Middle frontal gyrus (tissue), 1 donor: ENCODE measurements at regions not wholly inside any gene's neighbourhood (a gene's known extent, or its start where the extent isn't known, plus 50 kb on each side); places are given as distances from the start of the nearest gene placed in this dataset.
"Not testable (repeated sequence)": the region's sequence is repeated elsewhere in the genome, so short reads cannot be mapped to it uniquely, and the experiment has no call there.

Source experiments
- DNase-seq: peaks from one replicate; pipeline ENCODE4 v3.0.0-alpha.2; 2015; ENCODE audit warnings: low spot score; ENCODE audit errors: extremely low spot score

DNA sequence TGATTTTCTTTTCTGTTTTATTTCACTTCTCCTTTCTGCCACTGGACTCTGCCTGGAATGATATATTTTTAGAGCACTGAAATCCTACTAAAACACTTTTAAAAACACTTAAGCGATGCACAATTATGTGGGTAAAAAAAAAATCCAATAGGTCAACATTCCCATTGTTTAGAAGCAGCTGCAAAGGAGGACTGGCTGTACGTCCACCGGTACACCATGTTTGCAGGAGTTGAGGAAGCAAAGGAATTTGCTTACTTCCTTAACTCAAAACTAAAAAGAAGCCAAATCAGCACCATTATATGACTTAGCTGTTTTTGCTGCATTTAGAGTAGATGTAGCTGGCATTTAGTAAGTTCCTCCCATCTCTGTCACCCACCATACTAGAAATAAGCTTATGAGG, 186.8 kb upstream of the TMTC1 start:
- no peak for DNase-seq

DNA sequence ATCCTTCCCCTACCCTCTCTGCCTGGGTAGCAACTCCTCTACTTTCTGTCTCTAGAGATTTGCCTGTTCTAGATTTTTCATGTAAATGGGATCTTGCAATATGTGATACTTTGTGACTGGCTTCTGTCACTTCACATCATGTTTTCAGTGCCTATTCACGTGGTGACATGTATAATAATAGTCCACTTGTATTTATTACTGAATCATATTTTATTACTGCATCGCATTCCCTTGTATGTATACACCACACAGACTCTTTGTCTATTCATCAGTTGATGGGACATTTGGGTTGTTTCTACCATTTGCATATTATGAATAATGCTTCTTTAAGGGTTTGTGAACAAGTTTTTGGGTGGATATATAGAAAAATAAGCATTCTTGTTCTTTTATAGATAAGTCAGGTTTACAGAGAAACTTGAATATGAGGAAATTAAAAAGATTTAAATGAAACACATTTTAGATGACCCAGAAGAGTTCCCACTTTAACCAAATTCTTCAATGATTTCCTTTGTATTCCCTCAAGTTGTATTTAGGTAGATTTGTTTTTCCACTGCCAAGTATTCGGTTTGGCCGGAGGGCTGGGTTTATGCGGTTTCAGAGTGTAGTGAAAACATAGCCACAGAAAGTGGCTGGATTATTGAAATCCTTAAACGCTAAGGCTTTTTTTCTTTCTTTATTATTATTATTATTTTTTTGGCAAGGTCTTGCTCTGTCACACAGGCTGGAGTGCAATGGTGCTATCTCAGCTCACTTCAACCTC, 178.7 kb upstream of the TMTC1 start:
- no peak for DNase-seq

DNA sequence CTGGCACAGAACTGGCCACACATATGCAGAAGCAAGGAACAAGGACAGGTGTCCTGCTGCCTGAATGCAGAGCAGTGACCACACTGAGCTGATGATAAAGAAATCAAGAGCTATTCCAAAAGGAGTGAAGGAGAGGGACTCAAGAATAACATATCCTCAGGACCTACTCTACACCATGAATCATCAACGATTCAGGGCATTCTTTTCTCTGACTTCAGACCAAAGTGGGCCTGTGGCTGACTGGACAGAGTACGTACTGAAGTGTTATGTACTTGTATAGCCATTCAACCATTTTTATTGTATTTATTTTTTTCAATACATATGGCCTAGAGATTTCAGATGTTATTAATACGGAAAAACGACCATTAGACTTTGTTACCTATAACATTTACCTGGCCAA, 177.5 kb upstream of the TMTC1 start:
- DNase-seq = no peak

DNA sequence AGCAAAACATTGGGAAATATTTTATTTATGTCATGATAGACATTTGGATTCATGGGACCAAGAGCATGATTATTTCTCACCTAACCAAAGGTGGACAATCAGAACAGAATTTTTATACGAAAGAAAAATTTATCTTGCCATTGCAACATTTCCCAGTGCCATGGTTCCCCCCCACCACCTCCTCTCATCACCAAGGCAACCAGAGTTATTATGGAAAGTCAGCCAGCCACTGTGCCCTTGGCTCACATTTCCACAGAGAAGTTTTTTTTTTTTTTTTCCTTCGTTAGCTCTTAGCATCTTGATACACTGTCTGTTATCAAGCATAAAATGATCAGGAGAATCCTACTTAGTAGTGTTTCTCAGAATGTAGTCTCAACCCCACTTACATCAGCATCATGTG, 176.4 kb upstream of the TMTC1 start:
- DNase-seq = no peak

DNA sequence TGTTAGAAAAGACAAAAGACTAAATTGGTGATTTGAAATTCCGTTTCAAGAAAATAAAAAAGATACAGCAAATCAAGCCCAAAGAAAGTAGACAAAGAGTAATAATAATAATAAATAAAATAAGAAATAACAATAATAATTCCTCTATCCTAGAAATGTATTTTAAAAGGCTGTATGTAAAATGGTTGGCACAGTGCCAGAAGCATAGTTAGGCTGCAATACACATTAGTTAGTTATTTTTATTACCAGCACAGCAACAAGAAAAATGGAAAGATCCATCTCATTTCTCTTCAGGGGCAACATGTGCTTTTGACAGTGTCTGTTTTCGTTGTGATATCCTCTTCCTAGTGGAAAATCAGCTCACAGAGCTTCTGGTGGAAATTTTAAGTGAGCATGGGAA, 174.1 kb upstream of the TMTC1 start:
- DNase-seq = no peak

DNA sequence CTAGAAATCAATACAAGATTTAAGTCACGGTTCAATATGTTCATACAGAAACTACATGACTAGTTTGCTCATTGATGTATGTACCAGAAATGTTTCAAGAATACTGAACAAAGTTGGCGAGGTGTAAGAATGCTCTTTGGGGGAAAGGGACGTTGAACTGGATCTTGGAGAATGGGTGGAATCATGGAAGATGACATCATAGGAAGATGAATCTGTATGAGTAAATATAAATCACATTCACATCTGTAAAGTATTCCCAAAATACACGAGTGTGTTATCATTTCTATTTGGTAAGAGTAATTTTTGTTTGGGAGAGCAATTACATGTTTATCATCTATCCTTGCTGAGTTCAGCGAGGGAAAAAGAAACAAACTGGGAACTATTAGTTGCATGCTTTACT, 162.2 kb upstream of the TMTC1 start:
- no peak for DNase-seq

DNA sequence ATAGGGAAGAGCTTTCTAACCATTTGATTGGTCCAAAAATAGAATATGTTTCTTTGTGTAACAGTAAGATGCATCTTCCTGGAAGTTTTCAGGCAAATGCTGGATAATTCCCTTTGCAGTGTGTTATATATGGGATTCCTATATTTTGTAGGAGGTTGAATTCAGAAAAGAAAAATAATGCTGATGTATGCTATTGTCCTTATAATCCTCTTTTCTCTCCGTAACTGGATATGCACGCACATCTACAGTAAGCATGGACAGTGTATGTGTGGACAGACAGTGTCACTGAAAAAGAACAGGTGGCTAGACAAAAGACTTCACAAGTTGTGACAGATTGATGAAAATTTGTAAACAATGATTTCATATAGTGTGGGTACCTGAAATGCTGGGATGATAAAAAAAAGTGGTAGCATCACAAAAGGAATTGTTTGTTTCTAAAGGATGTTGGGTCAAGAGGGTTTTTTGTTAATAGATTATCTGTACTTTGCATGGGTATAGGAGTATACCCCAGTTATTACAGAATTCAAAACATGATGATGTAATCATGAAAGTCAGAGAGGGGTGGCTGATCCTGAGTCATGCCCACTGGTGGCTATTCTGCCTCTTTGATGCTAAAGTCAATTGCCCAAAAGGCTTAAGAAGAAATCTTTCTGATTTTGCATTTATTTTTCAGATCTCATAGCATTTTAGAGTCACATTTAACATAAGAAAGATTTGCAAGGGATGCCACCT, 160.7 kb upstream of the TMTC1 start:
- no peak for DNase-seq

DNA sequence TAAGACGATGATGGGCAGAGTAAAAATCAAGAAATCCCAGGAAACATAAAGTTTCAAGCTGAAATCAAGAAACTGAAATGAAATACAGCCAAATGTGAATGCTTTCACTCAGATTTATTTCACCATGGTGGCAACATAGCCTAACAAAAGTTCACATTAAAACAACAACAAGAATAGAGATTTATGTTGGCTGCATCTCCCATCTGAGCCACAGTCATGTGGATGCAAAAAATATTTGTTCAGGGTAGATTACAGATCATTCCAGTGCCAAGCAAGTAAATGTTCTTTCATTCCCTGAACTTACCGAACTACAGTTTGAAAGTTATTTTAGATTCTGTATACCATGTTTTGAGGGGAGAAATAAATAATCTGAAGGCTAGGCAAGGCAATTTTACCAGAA, 159.9 kb upstream of the TMTC1 start:
- no peak for DNase-seq

DNA sequence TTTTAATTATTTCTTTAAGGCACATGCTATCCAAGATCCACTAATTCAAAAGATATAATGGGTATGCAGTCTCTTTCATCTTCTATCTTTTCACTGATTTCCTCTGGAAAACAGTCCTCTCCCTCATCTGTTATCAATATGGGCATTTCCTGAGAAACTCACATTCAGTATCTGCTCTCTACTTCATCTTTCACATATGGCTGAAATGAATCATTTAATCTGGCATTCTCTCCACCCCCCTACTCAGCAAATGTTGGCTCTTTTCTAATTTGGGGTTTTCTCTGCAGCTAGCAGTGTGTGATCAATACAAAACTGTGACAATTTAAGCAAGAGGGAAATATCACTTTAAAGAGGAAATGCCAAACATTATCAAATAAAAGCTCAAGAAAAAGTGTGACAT, 157.1 kb upstream of the TMTC1 start:
- DNase-seq = no peak

DNA sequence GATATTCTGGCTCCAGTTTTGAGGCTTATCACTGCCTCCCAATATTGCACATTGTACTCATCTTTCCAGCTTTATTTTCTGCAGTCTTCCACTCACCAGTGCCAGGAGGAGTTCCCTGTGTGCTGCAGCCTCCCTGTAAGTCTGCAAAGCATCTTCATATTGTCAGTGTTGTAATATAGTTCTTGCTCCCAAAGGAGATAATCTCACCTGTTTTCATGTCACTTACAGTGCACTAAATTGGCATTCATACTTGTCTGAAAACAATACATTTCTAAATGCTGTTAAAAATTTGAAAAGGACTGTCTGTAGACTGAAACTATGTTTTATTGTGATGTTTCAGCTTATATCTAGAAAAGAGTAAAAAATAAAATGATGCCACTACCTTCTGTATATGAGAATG, 146.8 kb upstream of the TMTC1 start:
- DNase-seq = no peak

DNA sequence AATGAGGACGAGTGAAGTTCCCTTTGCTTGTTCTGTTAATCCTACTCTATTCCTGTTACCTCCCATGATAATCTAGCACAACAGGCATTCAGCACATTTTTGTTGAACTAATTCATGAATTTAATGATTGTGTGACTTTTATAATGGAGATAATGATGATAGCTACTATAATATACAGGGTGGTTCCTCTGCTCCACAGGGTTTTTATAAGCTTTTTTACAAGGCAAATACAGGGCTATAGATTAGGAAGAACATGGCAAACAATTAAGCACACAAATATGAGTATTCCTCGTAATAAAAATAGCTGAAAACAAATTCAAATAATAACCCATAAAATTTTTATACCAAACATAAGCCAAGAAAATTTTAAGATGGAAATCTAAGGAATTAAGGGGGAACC, 145.6 kb upstream of the TMTC1 start:
- no peak for DNase-seq

DNA sequence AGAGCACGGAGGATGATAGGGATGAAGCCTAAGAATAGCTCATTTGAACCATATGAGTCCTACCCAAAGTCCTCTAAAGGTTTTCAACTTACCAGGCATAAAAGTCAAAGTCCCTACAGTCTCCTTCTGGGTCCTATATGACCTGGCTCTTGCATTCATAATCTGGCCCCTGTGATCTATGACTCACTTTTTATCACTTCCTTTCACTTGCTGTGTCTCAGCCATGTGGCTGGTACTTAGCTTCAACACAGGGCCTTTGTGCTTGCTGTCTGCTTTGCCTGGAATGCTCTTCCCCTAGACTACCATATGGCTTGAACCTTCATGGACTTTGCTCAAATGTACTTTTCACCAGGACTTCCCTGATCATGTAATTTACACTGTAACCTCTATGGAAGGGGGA, 137.6 kb upstream of the TMTC1 start:
- DNase-seq = no peak

DNA sequence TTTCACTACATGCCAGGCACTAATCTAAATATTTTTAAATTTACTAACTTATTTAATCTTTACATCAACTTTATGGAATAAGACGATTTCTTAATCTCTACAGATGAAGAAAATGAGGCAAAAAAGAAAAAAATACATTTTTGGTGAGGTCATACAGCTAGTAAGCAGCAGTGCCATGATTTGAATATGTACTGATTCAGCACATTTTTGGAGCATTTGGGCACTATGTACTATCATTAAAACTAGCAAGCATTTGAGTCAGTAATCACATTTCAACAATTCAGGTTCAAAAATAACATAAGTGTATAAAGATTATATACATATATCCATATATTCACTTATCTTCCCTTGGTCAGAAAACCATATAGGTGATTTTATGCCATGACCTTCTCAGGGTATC, 124.4 kb upstream of the TMTC1 start:
- DNase-seq = no peak

DNA sequence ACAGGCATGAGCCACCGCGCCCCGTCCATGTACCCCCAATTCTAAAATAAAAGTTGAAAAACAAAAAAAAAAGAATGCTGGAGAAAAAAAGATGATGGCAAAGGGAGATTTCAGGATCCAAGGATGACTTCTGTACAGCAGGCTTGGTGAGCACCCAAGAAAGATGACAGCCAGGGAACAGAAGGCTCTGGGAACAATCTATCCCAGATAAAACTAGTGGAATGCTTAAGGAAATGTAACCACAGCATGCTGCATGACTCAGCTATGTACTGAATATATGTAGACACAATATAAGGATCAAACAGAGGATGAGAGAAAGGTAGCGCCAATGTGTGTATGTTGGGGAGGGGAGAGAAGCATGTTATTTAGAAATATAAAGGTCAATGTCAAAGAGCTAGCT, 123.7 kb upstream of the TMTC1 start:
- DNase-seq = no peak

DNA sequence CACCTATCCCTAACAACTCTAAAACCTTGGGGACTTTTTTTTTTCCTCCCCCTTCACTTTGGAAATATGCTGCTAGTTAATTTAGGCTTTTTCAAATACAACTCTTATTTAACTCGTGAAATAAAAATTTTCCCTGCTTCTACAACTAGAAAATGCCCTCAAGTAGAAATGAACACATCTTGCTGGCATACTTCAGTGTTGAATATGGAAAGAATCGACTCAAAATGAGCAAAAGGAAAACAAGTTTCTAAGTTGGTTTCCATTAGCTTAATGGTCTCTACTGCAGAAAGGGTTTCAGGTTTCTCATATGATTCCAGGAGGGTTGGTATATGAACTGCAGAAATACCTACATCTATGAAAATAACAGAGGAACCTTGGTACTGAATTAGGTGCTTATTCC, 118.3 kb upstream of the TMTC1 start:
- DNase-seq = no peak

DNA sequence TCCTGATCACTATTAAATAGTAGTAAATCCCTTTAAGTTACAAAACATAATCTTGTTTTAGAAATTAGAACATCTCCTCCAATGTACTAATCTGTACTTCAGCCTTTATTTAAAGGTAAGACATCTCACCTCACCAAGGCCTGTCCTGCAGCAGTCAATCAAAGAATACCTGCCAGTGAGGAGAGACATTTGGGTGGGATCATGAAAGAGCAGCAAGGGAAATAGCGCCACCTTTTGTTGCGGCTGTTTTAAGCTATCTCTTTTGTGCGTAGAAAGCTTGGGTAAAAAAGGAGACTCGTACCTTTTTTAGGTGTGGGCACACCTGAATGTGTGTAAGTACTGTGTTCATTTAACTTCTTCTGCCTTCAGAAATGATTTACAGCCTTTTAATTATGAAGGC, 117.8 kb upstream of the TMTC1 start:
- DNase-seq = no peak

DNA sequence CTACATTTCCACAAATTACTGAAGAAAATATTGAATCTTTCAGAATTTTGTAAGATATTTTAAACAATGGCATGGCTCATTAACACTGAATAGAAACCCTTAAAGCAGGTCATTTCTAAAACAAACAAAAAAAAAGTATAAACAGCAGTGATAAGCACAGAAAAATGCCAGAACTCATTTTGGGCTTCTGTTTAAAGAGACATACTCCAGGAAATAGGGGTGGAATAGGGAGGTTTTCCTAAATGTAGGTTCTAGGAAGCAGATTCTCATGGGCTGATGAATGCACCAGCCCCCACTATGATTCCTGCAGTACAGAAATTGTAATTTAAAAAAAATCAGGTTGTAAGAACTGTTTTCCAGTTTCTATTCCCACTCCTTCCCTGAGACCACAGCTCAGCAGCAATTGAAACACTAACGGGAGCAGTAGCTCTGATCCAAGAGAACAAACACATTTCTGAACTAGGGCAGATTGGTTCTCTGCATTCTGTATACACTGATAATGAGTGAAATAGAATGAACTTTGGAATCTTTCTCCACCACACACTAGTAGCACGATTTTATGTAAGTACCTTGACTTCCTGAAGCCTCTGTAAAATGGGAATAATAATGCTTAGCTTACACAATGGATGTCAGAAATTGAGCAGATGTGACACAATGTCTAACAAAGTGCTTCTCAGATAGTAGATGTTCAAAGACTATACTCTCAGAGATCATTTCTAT, 115.6 kb upstream of the TMTC1 start:
- DNase-seq = no peak

DNA sequence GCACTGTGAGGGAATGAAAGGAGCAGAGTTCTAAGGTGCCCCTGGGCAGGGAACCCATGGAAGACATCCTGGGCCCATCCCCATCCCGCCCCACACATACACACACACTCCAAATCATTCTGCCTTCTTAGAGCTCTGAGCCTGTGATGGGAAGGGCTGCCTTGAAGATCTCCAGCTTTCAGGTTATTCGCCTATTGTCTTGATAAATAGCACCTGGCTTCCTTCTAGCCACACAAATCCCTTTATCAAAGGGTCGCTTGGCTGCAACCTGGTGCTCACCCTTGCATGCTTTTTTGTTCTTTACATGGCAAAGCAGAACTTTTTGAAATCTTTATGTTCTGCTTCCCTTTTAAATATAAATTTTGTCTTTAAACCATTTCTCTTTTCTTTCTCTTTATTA, 112.2 kb upstream of the TMTC1 start:
- DNase-seq = no peak

DNA sequence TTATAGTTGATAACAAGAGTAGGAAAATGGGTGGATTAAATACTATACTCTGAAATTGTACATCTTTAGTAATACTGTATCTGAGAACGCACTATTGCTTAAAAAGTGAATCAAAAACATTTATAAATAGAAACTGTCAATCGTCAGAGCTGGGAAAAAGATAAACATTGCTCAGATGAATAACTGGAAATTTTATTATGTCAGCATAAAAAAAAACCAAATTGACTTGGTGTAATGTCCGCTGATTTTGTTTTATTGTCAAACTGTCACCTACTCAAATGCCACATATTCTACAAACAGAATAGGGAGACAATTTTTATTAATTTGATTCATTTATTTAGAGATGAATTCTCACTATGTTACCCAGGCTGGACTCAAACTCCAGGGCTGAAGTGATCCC, 109.3 kb upstream of the TMTC1 start:
- DNase-seq = no peak

DNA sequence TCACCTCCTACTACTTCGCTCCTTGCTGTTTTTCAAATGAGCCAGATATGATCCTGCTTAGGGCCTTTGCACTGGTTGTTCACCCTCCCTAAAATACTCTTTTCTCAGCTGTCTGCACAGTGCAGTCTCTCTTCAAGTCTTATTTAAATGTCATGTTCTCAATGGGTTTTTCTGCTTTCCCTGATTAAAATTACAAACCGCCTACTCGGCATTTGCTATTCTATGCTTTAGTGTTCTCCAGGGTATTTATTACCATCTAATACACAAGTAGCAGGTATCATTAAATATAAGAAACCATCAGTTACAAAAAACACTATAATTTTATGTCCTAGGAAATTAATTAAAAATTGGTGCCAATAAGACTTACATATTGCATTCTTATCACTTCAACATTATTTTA, 108.0 kb upstream of the TMTC1 start:
- DNase-seq = no peak

DNA sequence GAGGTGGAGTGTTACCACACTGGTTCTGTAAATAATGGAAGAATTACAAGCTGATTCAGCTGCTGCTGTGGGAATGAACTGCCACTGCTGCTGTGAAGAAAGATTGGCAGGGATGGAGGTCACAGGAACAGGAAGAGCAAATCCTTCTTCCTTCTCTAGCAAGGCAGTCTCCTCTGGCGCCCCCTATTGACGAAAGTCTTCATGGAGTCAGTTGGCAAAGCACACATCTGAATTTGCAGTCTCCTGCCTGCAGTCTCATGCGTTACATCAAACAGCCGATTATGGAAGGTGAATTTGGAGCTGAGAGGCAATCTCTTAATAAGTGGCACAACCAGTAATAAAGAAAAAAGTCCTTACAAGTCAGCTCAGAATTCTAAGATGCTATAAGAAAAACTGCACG, 106.0 kb upstream of the TMTC1 start:
- DNase-seq = no peak

DNA sequence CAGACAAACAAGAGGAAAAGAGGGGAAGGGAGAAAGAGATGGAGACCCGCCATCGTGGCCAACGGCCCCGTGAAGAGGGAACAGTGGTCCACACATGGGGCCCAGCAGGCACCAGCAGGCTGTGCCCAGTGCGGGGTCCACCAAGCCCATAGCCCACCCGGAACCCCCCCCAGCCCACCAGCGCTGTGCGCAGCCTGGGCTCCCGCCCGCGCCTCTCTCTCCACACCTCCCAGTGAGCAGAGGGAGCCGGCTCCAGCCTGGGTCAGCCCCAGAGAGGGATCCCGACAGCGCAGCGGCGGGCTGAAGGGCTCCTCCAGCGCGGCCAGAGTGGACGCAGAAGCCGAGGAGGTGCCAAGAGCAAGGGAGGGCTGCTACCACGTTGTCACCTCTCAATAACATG, 105.0 kb upstream of the TMTC1 start:
- no peak for DNase-seq

DNA sequence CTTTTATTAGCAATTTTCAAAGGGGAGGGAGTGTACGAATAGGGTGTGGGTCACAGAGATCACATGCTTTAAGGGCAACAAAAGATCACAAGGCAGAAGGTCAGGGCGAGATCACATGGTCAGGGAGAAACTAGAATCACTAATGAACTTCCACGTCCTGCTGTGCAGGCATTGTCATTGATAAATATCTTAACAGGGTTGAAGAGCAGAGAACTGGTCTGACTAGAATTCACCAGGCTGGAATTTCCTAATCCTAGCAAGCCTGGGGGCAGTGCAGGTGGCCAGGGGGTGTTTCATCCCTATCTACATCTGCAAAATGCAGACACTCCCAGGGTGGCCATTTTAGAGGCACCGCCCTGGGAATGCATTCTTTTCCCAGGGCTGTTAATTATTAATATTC, 101.2 kb upstream of the TMTC1 start:
- DNase-seq = not testable (repeated sequence)
